WTC11 (cell line): ENCODE measurements at regions not wholly inside any gene's neighbourhood (a gene's known extent, or its start where the extent isn't known, plus 50 kb on each side); places are given as distances from the start of the nearest gene placed in this dataset.

ENCODE experiments used
- ATAC-seq: fragments of 200-7000 bp; cut with Tn5 transposase; 2 replicates; pipeline ENCODE4 v1.10.0; 2021; ENCODE audit warnings: mild to moderate bottlenecking, moderate library complexity
- CTCF ChIA-PET: fragments of 300-600 bp; sonication (Branson Sonifier 250); formaldehyde crosslinking; loops from one replicate; lab custom pipeline; 2021; ENCODE audit warnings: antibody characterized with exemption; lab: Charles Lee
- POLR2A ChIA-PET: fragments of 350-600 bp; sonication (Branson Sonifier 250); formaldehyde crosslinking; loops from one replicate; lab custom pipeline; 2021; ENCODE audit warnings: antibody characterized with exemption; lab: Charles Lee
- DNase-seq: peaks from one replicate; pipeline ENCODE4 v3.0.0; 2021; ENCODE audit warnings: low spot score
- H3K27ac Mint-ChIP-seq: 2 replicates; pipeline ENCODE4 v1.8.0; 2021; ENCODE audit warnings: mixed read lengths
- H3K27me3 Mint-ChIP-seq: 2 replicates; pipeline ENCODE4 v1.8.0; 2021; ENCODE audit warnings: low read depth, mild to moderate bottlenecking, moderate library complexity, mixed read lengths
- H3K36me3 Mint-ChIP-seq: 2 replicates; pipeline ENCODE4 v1.8.0; 2021; ENCODE audit warnings: mixed read lengths
- H3K4me1 Mint-ChIP-seq: 2 replicates; pipeline ENCODE4 v1.8.0; 2022; ENCODE audit warnings: mixed read lengths
- H3K4me3 Mint-ChIP-seq: 2 replicates; pipeline ENCODE4 v1.8.0; 2021; ENCODE audit warnings: mild to moderate bottlenecking, moderate library complexity, mixed read lengths
- H3K9me3 Mint-ChIP-seq: 2 replicates; pipeline ENCODE4 v1.8.0; 2021; ENCODE audit warnings: mixed read lengths
- CBFB ChIP-seq: sonication (generic); formaldehyde crosslinking; IDR thresholded peaks from 2 replicates; pipeline ENCODE4 v1.8.1; 2022; ENCODE audit warnings: mild to moderate bottlenecking, low read depth, missing genetic modification reagents
- GABPB1 ChIP-seq: sonication (generic); formaldehyde crosslinking; IDR thresholded peaks from 2 replicates; pipeline ENCODE4 v1.8.1; 2023; ENCODE audit warnings: mild to moderate bottlenecking, missing genetic modification reagents
- GRHL2 ChIP-seq: fragments of 250-450 bp; sonication (Bioruptor Pico); IDR thresholded peaks from 2 replicates; pipeline ENCODE4 v1.8.0; 2022; ENCODE audit warnings: mild to moderate bottlenecking, moderate library complexity; ENCODE audit not compliant: insufficient replicate concordance, severe bottlenecking
- HMGA2 ChIP-seq: fragments of 250-450 bp; sonication (Bioruptor Pico); IDR thresholded peaks from 2 replicates; pipeline ENCODE4 v1.4.0; 2021; ENCODE audit warnings: mild to moderate bottlenecking, moderate library complexity
- IRF2 ChIP-seq: sonication (generic); formaldehyde crosslinking; IDR thresholded peaks from 2 replicates; pipeline ENCODE4 v1.8.0; 2022; ENCODE audit warnings: low read depth, missing genetic modification reagents, borderline replicate concordance
- JUN ChIP-seq: sonication (generic); formaldehyde crosslinking; IDR thresholded peaks from 2 replicates; pipeline ENCODE4 v1.8.0; 2023; ENCODE audit warnings: mild to moderate bottlenecking, missing genetic modification reagents
- KAT7 ChIP-seq: sonication (generic); formaldehyde crosslinking; IDR thresholded peaks from 2 replicates; pipeline ENCODE4 v1.8.1; 2023; ENCODE audit warnings: missing genetic modification reagents, mild to moderate bottlenecking, borderline replicate concordance
- MXD4 ChIP-seq: fragments of 250-450 bp; sonication (Bioruptor Pico); IDR thresholded peaks from 2 replicates; pipeline ENCODE4 v1.8.0; 2021; ENCODE audit warnings: mild to moderate bottlenecking, moderate library complexity, borderline replicate concordance
- NR2C2 ChIP-seq: sonication (generic); formaldehyde crosslinking; IDR thresholded peaks from 2 replicates; pipeline ENCODE4 v1.8.0; 2022; ENCODE audit warnings: mild to moderate bottlenecking, missing genetic modification reagents
- OVOL2 ChIP-seq: fragments of 250-450 bp; sonication (Bioruptor Pico); IDR thresholded peaks from 2 replicates; pipeline ENCODE4 v1.9.0; 2021; ENCODE audit warnings: mild to moderate bottlenecking, borderline replicate concordance
- PRRX2 ChIP-seq: fragments of 250-450 bp; sonication (Bioruptor Pico); IDR thresholded peaks from 2 replicates; pipeline ENCODE4 v1.8.0; 2021; ENCODE audit warnings: mild to moderate bottlenecking
- SMAD3 ChIP-seq: sonication (generic); formaldehyde crosslinking; IDR thresholded peaks from 2 replicates; pipeline ENCODE4 v1.8.0; 2022; ENCODE audit warnings: missing genetic modification reagents, mild to moderate bottlenecking, borderline replicate concordance
- SMAD4 ChIP-seq: sonication (generic); formaldehyde crosslinking; IDR thresholded peaks from 2 replicates; pipeline ENCODE4 v1.8.0; 2022; ENCODE audit warnings: mild to moderate bottlenecking, missing genetic modification reagents
- SP1 ChIP-seq: sonication (generic); formaldehyde crosslinking; conservative IDR thresholded peaks from 2 replicates; pipeline ENCODE4 v1.8.1; 2022; ENCODE audit warnings: missing genetic modification reagents
- TCF7 ChIP-seq: sonication (generic); formaldehyde crosslinking; IDR thresholded peaks from 2 replicates; pipeline ENCODE4 v1.8.0; 2022; ENCODE audit warnings: mild to moderate bottlenecking, low read depth, missing genetic modification reagents, moderate library complexity
- TF ChIP-seq, protein P1 (sequence below): sonication (generic); formaldehyde crosslinking; IDR thresholded peaks from 2 replicates; pipeline ENCODE4 v1.8.1; 2023; ENCODE audit warnings: mild to moderate bottlenecking, missing genetic modification reagents, moderate library complexity
- TF ChIP-seq, protein P2 (sequence below): fragments of 250-450 bp; sonication (Bioruptor Pico); IDR thresholded peaks from 2 replicates; pipeline ENCODE4 v1.8.0; 2021; ENCODE audit warnings: mild to moderate bottlenecking
- TF ChIP-seq, protein P3 (sequence below): fragments of 250-450 bp; sonication (Bioruptor Pico); IDR thresholded peaks from 2 replicates; pipeline ENCODE4 v1.9.0; 2021; ENCODE audit warnings: mild to moderate bottlenecking, borderline replicate concordance
- TF ChIP-seq, protein P4 (sequence below): fragments of 250-450 bp; sonication (Bioruptor Pico); conservative IDR thresholded peaks from 2 replicates; pipeline ENCODE4 v1.9.0; 2021; ENCODE audit warnings: mild to moderate bottlenecking
- TF ChIP-seq, protein P5 (sequence below): sonication (generic); formaldehyde crosslinking; IDR thresholded peaks from 2 replicates; pipeline ENCODE4 v1.8.0; 2022; ENCODE audit warnings: mild to moderate bottlenecking, missing genetic modification reagents

DNA sequence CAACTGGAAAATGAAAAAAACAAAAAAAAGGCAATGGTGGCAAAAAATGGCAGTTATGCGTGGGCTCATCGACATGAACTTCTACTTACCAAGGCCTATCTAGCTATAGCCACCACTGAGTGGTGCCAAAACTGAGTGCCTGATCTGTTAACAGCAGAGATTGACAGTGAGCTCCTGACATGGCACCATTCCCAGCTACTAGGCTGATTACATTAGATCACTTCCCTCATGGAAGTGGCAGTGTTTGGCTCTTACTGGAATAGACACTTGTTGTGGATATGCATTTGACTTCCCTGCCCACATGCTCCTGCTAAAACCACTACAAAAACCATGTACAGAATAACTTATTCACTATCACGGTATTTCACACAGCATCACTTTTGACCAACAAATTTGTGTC is 216.1 kb upstream of the SGK1 start:
- Mint-ChIP-seq H3K36me3 (no peaks in the 10 kb centered on the region), H3K9me3 (no peaks in the 10 kb centered on the region), H3K27me3 (no peaks in the 10 kb centered on the region; the same call in 1 of the 2 replicates), H3K4me3 (no peak overlapping the region), H3K27ac (no peak overlapping the region), H3K4me1 (no peaks in the 10 kb centered on the region)
- ChIA-PET POLR2A (no interaction called here), CTCF (no interaction called here)
- ATAC-seq (no peak), DNase-seq (no peak)
- TF ChIP-seq GRHL2 (CRISPR knock-in tag), result no peak
- no peak for TF ChIP-seq NR2C2
- no peak for TF ChIP-seq MXD4 (CRISPR knock-in tag)

DNA sequence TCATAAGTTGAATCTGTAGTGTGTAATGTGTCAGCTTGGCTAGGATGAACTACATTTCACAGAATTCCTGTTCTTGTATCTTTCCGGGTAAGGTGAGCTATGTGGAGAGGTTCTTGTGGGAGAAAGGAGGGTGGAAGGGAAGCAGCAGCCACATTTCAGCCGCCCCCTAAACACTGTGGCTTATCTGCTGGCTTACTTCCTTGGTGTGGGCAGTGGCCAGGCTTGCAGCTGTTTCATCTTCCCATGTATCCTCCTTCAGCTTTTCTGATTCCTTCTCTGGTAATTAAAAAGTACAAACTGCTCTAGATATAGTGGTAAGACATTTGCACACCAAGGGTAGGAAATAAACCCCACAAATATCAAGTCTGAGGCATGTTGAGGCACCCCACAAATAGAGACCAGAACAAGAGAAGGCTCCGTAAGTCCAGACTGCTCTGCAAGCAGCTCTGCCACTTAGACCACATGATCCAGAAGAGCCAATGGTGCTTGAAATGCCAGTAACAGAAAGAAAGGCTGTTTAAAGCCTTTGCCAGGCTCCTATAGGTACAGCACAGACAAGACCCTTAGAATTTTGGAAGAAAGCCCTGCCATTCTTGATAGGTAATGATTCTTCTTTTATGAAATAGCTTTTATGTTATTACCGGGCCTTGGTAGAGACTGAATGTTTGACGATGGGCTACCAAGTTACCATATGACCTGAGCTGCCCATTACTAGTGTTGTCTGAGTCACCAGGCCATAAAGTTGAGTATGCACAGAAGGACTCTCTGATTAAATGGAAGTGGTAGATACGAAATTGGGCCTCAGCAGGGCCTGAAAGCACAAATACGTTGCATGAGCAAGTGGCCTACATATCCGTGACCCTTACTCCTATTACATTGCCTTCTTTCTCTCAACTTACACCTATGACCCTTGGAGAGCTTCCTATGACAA is 215.0 kb upstream of the SGK1 start:
- Mint-ChIP-seq H3K4me3 (no peak overlapping the region), H3K27ac (no peak overlapping the region)
- TF ChIP-seq, protein P1, sequence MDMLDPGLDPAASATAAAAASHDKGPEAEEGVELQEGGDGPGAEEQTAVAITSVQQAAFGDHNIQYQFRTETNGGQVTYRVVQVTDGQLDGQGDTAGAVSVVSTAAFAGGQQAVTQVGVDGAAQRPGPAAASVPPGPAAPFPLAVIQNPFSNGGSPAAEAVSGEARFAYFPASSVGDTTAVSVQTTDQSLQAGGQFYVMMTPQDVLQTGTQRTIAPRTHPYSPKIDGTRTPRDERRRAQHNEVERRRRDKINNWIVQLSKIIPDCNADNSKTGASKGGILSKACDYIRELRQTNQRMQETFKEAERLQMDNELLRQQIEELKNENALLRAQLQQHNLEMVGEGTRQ, result no peak
- no peak for TF ChIP-seq OVOL2 (CRISPR knock-in tag)
- TF ChIP-seq GABPB1 (CRISPR knock-in tag), result no peak
- TF ChIP-seq, all 79 proteins: peak for 0
- ChIA-PET POLR2A (no interaction called here), CTCF (interaction anchor here (1.1 kb wide), 1 partner anchor 408 kb away, joined by 4 read pairs; no protein-coding TSS in a partner anchor)
- ATAC-seq, result no peak
- Mint-ChIP-seq H3K4me1 (no peaks in the 10 kb centered on the region), H3K27me3 (no peaks in the 10 kb centered on the region; the same call in 1 of the 2 replicates), H3K36me3 (no peaks in the 10 kb centered on the region), H3K9me3 (no peaks in the 10 kb centered on the region)
- DNase-seq, result no peak

DNA sequence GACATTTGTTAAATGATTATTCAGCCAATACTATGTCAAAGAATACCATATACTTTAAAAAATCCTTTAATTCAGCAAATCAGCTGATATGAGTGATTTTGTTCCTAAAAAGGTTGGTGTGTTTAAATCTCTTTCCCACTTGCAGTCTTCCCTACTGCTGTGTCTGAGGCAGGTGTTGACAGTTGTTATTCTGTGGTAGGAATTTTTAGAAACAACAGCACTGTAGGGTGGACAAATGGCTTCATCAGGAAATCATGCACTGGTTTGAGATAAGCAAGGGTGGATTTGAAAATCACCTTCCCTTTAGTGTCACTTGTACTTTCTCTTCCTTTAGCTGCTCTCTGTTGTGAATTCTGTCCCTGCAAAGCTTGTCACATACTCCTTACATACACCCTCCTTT is 213.7 kb upstream of the SGK1 start:
- Mint-ChIP-seq H3K4me1 (peaks cover 6% of the 10 kb centered on the region), H3K36me3 (no peaks in the 10 kb centered on the region), H3K27me3 (no peaks in the 10 kb centered on the region; the same call in 1 of the 2 replicates), H3K27ac (no peak overlapping the region), H3K9me3 (no peaks in the 10 kb centered on the region), H3K4me3 (no peak overlapping the region)
- DNase-seq (no peak), ATAC-seq (no peak)
- TF ChIP-seq OVOL2 (CRISPR knock-in tag) (no peak), CBFB (CRISPR knock-in tag) (no peak), SP1 (CRISPR knock-in tag) (no peak), PRRX2 (no peak), SMAD4 (CRISPR knock-in tag) (no peak), TCF7 (CRISPR knock-in tag) (no peak), JUN (CRISPR knock-in tag) (no peak), IRF2 (CRISPR knock-in tag) (no peak), HMGA2 (CRISPR knock-in tag) (no peak), KAT7 (CRISPR knock-in tag) (no peak), SMAD3 (CRISPR knock-in tag) (no peak)
- TF ChIP-seq, protein P2, sequence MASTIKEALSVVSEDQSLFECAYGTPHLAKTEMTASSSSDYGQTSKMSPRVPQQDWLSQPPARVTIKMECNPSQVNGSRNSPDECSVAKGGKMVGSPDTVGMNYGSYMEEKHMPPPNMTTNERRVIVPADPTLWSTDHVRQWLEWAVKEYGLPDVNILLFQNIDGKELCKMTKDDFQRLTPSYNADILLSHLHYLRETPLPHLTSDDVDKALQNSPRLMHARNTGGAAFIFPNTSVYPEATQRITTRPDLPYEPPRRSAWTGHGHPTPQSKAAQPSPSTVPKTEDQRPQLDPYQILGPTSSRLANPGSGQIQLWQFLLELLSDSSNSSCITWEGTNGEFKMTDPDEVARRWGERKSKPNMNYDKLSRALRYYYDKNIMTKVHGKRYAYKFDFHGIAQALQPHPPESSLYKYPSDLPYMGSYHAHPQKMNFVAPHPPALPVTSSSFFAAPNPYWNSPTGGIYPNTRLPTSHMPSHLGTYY (CRISPR knock-in tag), result no peak
- TF ChIP-seq, protein P3, sequence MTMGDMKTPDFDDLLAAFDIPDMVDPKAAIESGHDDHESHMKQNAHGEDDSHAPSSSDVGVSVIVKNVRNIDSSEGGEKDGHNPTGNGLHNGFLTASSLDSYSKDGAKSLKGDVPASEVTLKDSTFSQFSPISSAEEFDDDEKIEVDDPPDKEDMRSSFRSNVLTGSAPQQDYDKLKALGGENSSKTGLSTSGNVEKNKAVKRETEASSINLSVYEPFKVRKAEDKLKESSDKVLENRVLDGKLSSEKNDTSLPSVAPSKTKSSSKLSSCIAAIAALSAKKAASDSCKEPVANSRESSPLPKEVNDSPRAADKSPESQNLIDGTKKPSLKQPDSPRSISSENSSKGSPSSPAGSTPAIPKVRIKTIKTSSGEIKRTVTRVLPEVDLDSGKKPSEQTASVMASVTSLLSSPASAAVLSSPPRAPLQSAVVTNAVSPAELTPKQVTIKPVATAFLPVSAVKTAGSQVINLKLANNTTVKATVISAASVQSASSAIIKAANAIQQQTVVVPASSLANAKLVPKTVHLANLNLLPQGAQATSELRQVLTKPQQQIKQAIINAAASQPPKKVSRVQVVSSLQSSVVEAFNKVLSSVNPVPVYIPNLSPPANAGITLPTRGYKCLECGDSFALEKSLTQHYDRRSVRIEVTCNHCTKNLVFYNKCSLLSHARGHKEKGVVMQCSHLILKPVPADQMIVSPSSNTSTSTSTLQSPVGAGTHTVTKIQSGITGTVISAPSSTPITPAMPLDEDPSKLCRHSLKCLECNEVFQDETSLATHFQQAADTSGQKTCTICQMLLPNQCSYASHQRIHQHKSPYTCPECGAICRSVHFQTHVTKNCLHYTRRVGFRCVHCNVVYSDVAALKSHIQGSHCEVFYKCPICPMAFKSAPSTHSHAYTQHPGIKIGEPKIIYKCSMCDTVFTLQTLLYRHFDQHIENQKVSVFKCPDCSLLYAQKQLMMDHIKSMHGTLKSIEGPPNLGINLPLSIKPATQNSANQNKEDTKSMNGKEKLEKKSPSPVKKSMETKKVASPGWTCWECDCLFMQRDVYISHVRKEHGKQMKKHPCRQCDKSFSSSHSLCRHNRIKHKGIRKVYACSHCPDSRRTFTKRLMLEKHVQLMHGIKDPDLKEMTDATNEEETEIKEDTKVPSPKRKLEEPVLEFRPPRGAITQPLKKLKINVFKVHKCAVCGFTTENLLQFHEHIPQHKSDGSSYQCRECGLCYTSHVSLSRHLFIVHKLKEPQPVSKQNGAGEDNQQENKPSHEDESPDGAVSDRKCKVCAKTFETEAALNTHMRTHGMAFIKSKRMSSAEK (CRISPR knock-in tag), result no peak
- TF ChIP-seq, protein P4, sequence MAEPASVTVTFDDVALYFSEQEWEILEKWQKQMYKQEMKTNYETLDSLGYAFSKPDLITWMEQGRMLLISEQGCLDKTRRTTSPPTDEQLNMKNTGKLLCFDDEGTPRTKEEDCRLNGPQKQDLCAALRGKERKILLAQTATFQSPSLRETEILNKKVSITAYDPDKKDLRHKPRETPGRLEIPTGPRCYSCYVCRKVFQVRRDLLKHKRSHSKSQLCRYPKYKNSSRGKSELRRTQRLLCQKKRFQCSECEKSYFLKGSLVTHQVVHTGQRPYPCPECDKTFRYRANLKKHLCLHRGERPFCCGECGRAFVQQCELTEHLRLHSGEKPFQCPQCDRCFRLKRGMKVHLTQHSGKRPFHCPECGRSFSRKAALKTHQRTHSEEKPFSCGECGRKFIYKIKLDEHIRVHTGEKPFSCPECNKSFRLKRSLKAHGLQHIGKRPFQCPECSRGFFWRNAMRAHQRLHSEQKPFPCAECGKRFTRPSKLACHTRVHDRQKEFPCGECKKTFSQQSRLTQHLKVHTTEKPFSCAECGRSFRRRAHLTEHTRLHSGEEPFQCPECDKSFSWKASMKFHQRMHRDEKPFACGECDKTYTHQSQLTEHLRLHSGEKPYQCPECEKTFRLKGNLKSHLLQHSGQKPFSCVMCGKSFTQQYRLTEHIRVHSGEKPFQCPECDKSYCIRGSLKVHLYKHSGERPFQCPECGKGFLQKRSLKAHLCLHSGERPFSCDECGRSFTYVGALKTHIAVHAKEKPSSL (CRISPR knock-in tag), result no peak
- TF ChIP-seq, protein P5, sequence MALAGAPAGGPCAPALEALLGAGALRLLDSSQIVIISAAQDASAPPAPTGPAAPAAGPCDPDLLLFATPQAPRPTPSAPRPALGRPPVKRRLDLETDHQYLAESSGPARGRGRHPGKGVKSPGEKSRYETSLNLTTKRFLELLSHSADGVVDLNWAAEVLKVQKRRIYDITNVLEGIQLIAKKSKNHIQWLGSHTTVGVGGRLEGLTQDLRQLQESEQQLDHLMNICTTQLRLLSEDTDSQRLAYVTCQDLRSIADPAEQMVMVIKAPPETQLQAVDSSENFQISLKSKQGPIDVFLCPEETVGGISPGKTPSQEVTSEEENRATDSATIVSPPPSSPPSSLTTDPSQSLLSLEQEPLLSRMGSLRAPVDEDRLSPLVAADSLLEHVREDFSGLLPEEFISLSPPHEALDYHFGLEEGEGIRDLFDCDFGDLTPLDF (CRISPR knock-in tag), result no peak
- POLR2A ChIA-PET, result no interaction called here
- CTCF ChIA-PET, result interaction anchor here (1.1 kb wide), 1 partner anchor 409 kb away, joined by 4 read pairs; no protein-coding TSS in a partner anchor
